ENCODE measurements at regions not wholly inside any gene's neighbourhood (a gene's known extent, or its start where the extent isn't known, plus 50 kb on each side); places are given as distances from the start of the nearest gene placed in this dataset.

GRCh38 chr12:125852679-125853078, 787.4 kb downstream of the AACS start:
- TF ChIP-seq CTCF (IDR thresholded peaks at IDR 0.05): no peak
- no peak for TF ChIP-seq POLR2A (IDR thresholded peaks at IDR 0.05)
